Neural progenitor cell (in vitro differentiated cells): ENCODE measurements at regions not wholly inside any gene's neighbourhood (a gene's known extent, or its start where the extent isn't known, plus 50 kb on each side); places are given as distances from the start of the nearest gene placed in this dataset.

Experiments used
- EZH2 ChIP-seq: fragments of 200-600 bp; sonication (generic); IDR thresholded peaks from 2 replicates; pipeline ENCODE4 v1.6.1; 2017; ENCODE audit warnings: antibody characterized with exemption, mild to moderate bottlenecking, moderate library complexity
- TF ChIP-seq, protein P1 (sequence below): fragments of 200-600 bp; sonication (generic); IDR thresholded peaks from 2 replicates; pipeline ENCODE4 v1.5.1; 2017; ENCODE audit warnings: antibody characterized with exemption, mild to moderate bottlenecking

DNA sequence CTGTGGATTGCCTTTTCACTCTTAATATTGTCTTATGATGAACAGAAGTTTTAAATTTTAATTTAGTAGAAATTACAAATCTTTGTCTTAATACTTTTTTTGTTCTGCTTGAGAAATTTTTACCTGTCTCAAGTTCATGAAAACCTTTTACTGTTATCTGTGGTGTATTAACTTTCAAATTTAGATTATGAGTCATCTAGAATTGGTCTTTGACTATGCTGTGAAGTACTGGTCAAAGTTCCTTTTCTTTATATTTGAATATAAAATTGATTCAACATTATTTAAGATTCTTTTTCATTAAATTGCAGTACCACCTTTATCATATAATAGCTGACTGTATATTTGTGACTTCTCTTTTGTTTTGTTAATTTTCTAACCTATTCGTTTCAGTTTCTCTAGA, 1385.5 kb upstream of the ZEB2 start:
- TF ChIP-seq, protein P1, sequence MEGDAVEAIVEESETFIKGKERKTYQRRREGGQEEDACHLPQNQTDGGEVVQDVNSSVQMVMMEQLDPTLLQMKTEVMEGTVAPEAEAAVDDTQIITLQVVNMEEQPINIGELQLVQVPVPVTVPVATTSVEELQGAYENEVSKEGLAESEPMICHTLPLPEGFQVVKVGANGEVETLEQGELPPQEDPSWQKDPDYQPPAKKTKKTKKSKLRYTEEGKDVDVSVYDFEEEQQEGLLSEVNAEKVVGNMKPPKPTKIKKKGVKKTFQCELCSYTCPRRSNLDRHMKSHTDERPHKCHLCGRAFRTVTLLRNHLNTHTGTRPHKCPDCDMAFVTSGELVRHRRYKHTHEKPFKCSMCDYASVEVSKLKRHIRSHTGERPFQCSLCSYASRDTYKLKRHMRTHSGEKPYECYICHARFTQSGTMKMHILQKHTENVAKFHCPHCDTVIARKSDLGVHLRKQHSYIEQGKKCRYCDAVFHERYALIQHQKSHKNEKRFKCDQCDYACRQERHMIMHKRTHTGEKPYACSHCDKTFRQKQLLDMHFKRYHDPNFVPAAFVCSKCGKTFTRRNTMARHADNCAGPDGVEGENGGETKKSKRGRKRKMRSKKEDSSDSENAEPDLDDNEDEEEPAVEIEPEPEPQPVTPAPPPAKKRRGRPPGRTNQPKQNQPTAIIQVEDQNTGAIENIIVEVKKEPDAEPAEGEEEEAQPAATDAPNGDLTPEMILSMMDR = no peak
- no peak for TF ChIP-seq EZH2
